Stimulated activated CD8-positive, alpha-beta memory T cell treated with anti-CD3 and anti-CD28 coated beads, Interleukin-15, amount 100 ng/mL, for 48 hours (primary cell): ENCODE measurements at regions not wholly inside any gene's neighbourhood (a gene's known extent, or its start where the extent isn't known, plus 50 kb on each side); places are given as distances from the start of the nearest gene placed in this dataset.

ENCODE experiments used
- DNase-seq, 2 donors: peaks; one replicate each; pipeline ENCODE4 v3.0.0-alpha.2; 2020; ENCODE audit warnings: low read depth in 2 of 2

DNA sequence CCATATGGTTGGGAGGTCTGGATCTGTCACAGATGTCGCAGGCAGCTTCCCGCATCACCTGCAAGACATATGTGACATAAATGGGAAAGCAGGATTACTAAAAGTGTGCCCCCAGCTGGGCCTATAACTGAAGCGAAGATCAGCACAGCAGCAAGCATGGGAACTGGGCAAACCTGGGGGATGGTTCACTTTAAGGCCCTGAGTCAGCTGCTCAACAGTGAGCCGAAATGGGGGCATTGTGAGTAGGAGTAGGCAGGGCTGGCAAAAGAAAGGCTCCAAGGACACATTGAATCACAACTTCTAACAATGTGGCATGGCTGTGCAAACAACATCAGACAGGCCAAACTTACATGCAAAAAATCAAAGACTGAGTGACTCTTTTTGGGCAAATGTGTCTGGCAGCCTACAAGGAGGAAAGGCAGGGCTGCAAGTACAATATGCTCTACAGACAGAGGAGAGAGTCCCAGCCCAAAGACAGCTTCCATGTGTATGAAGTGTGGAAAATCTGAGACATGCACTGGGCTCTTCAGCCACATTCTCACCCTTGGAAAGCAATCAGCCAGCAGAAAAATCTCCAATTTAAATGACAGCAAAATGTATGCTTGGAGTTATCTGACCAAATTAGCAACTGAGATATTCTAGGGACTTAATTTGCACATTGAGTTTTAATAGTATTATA is 531.0 kb upstream of the MMS22L start:
- no peak for DNase-seq

DNA sequence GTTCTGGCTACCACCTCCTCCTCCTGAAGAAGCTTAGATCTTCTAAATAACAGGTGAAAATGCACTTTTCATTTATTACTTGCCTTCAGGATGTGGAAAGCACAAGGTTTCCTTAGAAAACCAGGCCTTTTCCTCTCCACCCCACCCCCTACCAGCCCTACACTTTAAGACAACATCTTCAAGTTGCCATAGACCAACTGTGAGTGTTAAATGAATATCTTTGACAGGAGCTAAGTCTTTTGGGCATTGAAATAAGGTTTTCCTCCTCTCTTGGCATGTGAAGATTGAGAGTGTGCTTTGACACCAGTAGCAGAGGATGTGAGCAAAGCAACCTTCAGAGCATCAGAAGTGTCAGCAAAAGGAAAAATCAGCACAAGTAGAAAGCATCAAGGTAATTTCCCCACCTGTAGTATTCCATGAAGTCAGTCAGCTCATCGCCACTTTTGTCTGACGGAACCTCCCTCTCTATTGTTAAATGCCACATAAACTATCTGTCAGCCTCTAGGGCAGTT is 532.3 kb upstream of the MMS22L start:
- DNase-seq, result no peak

DNA sequence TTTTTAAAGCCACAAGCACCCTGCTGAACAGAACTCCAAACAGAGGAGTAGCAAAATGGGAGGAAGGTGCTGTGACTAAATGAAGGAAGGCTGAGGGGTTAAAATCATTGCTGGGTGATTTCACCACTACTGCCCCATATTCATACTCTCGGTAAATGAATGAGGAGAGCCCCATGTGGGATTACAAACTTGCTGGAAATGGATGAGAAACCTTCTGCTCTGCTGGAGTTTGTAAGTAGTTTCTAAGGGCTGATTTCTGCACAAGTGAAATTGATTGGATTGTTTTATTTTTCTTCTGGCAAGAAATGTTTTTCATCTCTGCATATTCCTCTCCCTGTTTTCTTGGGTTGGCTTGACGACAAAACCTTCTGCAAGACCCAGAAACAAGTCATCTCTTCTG is 533.5 kb upstream of the MMS22L start:
- no peak for DNase-seq

DNA sequence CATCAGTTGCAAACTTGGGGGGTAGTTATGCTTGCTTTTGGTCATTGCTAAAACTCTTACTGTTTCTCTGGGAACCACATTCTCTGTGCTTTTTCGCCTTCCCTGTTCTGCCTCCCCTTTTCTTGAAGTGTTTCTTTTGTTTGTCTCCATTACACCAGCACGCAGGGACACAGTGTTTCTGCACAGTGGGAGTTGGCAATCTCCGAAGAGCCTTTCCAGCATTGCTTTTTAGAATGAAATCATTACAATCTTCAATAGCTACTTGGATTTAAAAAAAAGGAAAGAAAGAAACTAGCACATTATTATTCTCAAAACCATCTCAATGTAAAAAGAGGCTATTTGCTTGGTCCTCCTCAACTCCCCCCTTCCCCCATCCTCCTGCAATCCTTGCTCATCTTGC is 536.7 kb upstream of the MMS22L start:
- no peak for DNase-seq

DNA sequence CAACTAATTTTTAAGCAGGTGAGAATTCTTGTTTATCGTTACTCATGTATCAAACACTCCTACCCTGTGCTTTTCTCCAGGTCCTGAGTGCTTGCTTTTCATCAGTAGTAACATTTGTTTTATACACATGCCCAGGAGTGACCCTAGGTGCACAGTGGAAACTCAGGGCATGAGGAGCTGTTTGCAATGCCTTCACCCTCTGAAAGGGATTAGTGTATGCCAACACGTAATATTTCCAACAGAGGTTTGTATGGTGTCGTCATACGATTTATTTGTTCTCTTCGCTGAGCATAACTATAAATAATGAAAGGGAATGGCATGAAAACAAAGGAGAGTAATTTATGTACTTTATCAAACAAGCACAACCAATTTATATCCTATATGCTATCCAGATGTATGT is 537.4 kb upstream of the MMS22L start:
- DNase-seq, result no peak

DNA sequence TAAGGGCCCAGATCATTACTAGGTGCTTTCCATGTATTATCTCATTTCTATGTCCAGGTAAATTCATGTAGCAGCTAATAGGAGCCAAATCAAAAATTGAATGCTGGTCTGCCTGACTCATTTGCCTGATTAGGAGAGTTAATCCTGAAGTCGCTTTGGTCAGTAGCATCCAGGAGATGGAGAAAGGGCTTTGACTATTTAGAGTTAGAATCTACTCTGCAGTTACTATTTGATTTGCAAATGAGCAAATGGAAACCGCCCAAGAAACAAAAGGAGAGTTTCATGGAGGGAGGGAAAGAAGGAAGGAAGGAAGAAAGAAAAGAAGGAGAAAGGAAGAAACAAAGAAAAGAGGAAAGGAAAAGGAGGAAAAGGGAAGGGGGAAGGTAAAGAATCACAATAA is 539.6 kb upstream of the MMS22L start:
- DNase-seq, result no peak

DNA sequence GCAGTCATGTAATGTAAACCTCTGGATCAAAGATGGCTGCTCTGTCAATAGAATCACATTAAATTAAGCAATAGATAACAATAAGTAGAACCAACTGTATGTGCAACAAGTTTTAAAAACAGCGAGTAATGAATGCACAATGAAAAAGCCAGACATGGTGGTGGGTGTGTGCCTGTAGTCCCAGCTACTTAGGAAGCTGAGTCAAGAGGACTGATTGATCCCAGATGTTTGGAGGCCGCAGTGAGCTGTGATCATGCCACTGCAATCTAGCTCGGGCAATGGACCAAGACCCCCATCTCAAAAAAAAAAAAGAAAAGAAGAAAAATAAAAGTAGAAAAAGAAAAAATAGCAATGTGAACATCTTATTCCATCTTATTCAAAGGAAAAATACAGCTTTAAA is 558.7 kb upstream of the MMS22L start:
- DNase-seq, result no peak

DNA sequence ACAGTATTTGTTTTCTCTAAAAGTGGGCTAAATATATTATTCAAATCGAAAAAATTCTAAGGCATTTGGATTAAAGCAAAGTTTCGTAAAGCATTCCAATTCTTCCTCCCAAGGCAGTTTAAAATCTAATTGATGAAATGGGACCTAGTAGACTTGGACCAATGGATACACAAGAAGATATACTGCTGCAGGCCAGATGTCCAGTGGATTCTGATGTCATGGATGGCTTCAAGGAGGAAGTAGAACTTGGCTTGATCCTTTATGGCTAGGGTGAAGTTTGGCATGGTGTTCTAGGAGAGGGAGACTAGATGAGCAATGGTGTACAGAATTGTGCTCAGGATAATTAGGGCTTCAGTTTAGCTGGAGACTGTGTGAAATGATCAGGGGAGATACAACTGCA is 559.5 kb upstream of the MMS22L start:
- DNase-seq, result no peak

DNA sequence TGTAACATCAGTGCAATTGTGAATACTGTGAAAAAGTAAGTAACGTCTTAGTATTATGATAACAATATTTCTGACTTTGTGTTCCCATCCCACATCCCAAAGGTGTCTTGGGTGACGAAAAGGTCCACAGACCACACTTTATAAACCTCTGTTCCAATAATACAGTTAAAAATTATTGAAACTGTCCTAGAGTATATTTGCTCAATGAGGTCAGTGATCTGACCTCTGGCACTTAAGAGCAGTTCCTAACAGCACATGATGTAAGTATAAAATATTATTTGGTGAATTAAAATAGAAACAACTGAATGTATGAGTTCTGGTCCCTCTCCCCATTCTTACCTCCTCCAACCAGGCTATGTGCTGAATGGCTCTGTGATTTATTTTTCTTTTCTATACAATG is 566.4 kb upstream of the MMS22L start:
- no peak for DNase-seq

DNA sequence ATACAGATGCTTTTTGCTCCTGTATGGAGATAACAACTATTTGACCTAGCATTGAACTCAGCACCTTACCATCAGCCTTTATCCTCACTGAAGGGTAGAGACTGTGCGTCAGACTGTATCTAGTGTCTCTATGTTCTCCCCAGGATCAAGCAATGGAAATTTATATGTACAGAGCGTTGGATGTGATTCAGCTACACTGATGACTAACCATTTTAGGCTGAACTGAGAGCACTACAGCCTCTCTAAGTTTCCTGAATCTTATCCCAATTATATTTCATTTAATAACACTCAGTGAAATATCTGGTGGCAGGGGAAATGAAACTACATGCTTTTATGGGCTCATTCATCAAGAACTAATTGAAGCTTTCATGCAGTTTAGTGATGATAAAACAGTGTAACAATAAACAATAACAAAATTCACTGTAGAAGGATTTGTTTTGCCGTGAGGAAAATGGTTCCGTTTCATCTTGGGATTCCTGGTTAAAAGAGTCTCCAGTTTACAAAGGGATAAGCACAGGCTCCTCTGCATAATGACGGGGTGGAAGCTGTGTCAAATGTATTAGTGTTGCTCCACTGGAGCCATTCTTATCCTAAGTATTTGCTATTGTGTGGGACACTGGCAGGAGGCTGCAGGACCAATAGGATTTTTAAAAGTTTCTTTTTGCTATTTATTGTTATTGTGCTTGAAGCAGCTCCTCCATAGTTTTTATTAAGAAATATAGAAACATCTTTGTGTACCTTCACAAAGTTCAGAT is 567.6 kb upstream of the MMS22L start:
- no peak for DNase-seq

DNA sequence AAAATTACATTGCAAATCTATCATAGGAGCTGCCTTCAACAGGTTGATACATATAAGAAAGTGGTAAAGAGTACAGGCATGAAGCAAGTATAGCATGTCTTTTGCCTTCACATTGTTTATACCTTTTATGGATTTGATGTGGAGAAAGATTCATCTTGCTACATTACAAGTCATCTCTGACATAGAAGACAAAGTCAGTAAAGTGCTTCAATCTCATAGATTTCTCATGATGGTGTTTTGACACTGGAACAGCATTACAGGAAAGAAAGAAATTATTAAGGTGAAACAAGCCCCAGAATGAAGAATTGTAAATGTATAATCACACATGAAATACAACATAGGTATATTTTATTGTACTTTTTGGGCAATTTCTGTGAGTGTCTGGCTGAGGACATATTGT is 580.7 kb upstream of the MMS22L start:
- no peak for DNase-seq

DNA sequence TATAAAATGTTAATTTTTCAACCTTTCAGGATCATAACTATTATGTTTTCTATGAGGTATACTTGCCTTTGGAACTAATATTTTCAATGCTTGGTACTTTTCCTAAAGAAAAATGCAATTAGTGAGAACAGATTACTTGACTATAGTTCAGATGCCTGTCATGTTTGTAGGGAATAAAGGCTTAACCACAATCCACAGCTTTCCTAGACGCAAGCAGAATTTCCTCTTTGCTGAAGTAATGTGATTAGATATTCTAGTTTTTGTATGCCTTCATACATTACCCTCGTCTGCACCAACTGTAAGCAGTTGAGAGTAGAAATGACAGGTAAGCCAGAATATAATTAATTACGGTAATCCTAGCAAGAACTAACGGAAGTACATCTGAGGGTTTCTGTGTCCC is 581.4 kb upstream of the MMS22L start:
- DNase-seq, result no peak

DNA sequence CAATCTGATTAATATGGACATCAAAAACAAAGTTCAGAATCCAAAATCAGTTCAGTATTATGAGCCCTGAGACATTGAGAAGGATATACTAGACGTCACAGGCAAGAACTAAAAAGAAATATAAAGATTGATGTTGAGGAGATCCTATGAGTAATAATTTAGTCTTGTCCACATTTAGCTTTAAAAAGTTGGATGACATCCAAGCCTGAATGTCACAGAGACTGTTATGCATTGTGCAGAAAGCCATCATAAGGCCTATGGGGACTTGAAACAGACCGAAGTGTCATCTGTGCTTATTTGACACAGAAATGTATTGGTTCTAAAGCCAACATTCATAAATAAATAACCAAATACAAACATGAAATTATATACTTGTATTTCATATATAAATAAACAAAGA is 581.8 kb upstream of the MMS22L start:
- no peak for DNase-seq

DNA sequence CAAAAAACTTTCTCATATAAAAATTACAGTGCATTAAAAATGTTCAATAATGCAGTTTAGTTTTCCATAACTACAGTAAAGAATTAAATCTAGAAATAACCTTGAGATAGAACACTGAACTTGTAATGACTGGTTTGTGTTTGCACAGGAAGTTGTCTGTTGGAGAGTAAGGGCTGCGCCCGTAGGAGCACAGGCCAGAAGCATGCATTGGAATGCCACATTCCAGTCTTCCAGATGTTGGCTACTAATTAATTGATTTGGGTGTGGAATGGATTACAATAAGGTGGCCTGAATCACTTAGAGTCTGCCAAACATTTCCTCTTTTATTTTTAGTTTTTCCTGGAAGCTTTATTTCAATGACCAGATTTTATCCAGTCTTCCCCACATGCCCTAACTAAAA is 582.6 kb upstream of the MMS22L start:
- DNase-seq, result no peak

DNA sequence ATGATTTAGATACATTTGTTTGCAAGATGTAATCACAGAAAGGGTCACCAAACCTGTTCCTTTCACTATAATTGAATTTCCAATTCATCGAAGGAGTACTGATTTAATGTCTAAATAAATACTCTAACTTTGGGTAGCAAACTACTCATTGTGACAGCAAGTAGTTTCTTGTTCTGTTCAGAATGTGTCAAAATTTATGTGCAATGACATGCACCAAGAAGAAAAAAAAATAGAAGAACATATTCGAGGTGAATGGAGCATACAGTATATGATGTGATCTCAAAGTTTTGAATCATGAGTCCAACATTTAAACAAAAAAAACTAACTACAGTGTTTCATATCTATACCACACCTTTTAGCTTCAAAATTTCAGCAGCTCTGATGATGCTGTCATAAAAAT is 583.6 kb upstream of the MMS22L start:
- no peak for DNase-seq

DNA sequence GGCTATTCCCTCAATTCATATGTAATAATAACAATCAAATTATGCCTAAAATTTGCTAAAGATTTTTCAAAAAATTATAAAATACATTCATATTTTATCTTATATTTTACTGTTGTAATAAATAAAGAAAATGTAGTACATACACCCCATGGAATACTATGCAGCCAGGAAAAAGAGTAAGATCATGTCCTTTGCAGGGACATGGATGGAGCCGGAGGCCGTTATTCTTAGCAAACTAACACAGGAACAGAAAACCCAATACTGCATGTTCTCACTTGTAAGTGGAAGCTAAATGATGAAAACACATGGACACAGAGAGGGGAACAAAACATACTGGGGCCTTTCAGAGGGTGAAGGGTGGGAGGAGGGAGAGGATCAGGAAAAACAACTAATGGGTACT is 584.2 kb upstream of the MMS22L start:
- no peak for DNase-seq

DNA sequence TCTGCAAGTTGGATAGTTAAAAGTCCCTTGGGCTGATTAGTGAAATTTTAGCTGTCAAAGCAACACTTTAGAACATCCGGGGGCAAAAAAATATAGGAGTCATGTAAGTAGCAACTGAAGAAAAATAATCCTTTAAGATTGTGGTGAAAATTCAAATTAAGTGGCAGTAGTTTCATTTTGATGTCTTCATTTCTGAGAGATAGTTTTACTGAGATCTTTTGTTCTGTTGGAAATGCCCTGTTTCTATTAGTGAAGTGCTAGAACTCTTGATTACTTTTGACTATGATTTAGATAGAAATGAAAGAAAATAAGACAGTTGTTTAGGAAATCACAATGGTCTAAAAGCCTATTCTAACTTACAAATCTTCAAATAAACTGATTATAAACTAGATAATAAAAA is 587.3 kb upstream of the MMS22L start:
- no peak for DNase-seq

DNA sequence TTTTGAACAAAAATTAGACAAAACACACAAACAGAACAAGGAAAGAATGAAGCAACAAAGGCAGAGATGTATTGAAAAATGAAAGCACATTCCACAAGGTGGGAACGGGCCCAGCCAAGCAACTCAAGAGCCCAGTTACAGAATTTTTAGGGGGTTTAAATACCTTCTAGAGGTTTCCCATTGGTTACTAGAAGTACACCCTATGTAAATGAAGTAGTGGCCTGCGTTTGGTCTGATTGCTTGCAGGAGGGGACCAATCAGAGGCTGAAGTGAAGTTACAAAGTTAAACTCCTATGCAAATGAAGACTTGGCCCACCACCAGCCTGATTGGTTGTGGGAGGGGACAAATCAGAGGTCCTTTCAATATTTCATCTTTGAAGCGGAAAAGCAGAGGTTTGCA is 593.7 kb upstream of the MMS22L start:
- DNase-seq, result no peak

DNA sequence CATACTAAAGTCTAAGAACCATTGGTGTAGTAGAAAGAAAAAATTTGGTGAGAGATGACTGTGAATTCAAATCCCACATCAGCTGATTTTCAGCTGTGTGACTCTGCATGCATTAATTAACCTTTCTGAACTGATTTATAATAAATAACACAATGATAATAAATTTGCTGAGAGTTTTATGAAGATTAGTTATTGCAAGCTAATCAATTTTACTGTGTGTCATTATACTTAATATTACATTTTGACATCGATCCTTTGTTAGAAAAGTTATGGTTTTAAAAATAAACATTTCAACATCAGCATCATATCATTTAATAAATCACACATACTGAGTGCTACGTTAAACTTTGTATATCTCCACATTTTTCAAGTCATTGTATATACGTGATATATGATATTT is 599.7 kb upstream of the MMS22L start:
- DNase-seq, result no peak

DNA sequence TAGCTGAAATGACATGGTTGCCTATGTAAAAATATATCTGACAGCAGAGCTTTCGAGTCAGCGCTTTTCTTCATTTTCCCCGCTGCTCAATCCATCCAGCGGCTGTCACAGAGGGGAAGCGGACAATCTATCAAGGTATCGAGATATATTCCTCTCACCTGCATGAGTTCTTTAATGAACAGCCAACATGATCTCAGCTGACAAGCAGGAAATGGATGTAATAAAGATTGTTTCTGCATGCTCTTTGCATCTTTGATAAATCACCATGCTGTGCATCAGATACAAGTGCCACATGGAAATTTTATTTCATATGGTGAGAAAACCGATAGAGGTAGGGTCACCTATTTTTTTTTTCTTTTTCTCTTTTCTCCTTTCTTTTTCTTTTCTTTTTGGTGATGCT is 602.3 kb upstream of the MMS22L start:
- no peak for DNase-seq

DNA sequence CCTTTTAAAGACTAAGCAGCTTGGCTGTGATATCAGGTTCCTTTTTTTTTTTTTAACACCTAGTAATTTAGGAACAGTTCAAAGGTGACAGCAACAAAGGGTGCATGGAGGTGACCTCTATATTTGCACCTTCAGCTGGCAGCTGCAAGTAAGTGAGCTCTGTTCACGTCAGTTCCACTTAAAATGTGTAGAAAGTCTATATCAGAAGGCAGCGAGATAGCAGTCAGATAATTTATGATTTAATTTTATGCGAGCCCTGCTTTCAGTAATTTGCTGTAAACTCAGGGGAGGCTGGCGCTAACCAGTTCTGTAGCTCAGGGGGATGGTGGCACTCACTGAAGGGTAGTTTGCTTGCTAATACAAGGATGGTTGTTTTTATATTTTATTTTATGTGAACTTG is 602.8 kb upstream of the MMS22L start:
- DNase-seq, result no peak

DNA sequence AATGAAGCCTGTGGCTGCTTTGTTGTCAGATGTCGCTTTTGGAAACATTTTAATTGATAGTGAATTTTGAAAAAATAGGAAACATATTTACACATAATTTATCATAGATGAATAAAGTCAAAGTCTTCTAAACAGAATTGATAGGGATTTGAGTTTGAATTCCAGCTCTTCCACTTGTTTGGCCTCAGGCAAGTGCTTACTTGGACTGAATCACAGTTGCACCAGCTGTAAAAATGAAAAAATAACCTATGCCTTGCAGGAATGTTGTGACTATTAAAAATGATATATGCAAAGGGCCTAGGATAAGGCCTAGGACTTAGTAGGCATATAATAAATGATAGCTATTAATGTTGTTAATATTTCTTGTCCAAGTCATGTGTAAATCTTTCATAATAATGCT is 618.5 kb upstream of the MMS22L start:
- DNase-seq, result no peak

DNA sequence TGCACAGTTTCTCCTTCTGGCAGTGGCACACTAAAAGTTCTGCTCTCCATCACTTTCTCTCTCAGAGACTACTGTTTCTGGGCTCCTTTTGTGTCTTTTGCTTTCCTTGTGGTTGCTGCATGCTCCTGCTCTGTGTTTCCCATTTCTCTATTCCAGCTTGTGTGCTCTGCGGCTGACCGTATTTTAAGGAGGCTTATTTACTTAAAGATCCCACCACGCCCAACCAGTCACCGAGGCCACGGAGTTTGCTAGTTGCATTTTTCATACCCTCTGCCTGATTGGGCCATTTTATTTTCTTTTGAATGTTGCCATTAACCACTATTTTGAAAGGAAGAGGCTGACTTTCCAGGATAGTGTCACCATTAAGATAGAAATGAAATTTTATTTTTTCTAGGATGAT is 626.4 kb upstream of the MMS22L start:
- DNase-seq, result no peak

DNA sequence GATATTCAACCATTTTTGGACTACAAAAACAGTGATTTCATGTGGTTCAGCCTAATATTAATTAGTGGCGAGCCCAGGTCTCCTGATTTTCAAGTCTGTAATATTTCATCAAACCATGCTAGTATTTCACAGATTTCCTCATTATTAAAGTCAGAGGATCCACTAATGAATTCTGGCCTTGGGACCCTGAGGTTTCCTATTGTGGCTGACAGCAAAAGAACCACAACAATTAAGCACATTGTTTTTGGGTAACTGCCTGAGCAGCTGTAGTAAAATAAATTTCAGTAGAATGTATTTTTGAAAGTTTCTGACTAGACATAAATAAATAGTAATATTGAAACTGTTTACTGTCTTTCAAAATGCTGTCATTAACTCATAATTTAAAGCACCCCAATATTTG is 630.7 kb upstream of the MMS22L start:
- DNase-seq, result no peak
